ENCODE measurements at regions not wholly inside any gene's neighbourhood (a gene's known extent, or its start where the extent isn't known, plus 50 kb on each side); places are given as distances from the start of the nearest gene placed in this dataset.

GRCh38 chr17:37824534-37825485 lies 80.0 kb upstream of the HNF1B start:
- H3K27ac Mint-ChIP-seq (ENCODE audit: unreplicated experiment): peak overlapping the region; percentile 42
- peaks cover 40% of the 10 kb centered on the region for H3K4me1 ChIP-seq
- no peaks in the 10 kb centered on the region for H3K9me3 ChIP-seq
- no TSS peak for BruUV-seq (replicated peaks)
- ChIA-PET POLR2A (no interaction called here), CTCF (interaction anchor here (1.4 kb wide), 1 partner anchor 9 kb away, joined by 7 read pairs; no protein-coding TSS in a partner anchor)
- DNase-seq: peak; percentile 35 to 55
- H3K9me3 Mint-ChIP-seq (ENCODE audit: unreplicated experiment): no peaks in the 10 kb centered on the region
- no peaks in the 10 kb centered on the region for H3K27me3 ChIP-seq (replicated peaks; ENCODE audit: control insufficient read depth, insufficient read depth, low read length)
- intact Hi-C loops (cut with micrococcal nuclease; ENCODE audit: unreplicated experiment): no loop called here
- no peak overlapping the region for H3K4me3 Mint-ChIP-seq (ENCODE audit: unreplicated experiment)
- no peak for TF ChIP-seq CTCF (IDR thresholded peaks at IDR 0.05; ENCODE audit: insufficient read depth in 1 of 2, low read depth in 1 of 2, low read length in 1 of 2, severe bottlenecking in 1 of 2, unreplicated experiment in 1 of 2)
- no peaks in the 10 kb centered on the region for H3K36me3 ChIP-seq (ENCODE audit: control insufficient read depth, insufficient read depth, low read length)
- H3K4me1 Mint-ChIP-seq (ENCODE audit: low read depth, unreplicated experiment): peaks cover 34% of the 10 kb centered on the region
- H3K36me3 Mint-ChIP-seq (ENCODE audit: insufficient read depth, unreplicated experiment): peaks cover 5% of the 10 kb centered on the region
- no peaks in the 10 kb centered on the region for H3K27me3 Mint-ChIP-seq (ENCODE audit: insufficient read depth, unreplicated experiment)
- H3K4me3 ChIP-seq (ENCODE audit: low read depth, low read length): no peak overlapping the region

- ChIA-PET CTCF (no interaction called here), POLR2A (no interaction called here)
- Histone ChIP-seq H3K36me3 (ENCODE audit: control insufficient read depth, insufficient read depth, low read length) (no peaks in the 10 kb centered on the region), H3K4me1 (peaks cover 32% of the 10 kb centered on the region), H3K27me3 (replicated peaks; ENCODE audit: control insufficient read depth, insufficient read depth, low read length) (no peaks in the 10 kb centered on the region), H3K4me3 (ENCODE audit: low read depth, low read length) (no peak overlapping the region), H3K9me3 (no peaks in the 10 kb centered on the region)
- H3K36me3 Mint-ChIP-seq (ENCODE audit: insufficient read depth, unreplicated experiment): peaks cover 5% of the 10 kb centered on the region
- peaks cover 32% of the 10 kb centered on the region for H3K4me1 Mint-ChIP-seq (ENCODE audit: low read depth, unreplicated experiment)
- H3K27ac Mint-ChIP-seq (ENCODE audit: unreplicated experiment): peak overlapping the region; percentile 42
- no peaks in the 10 kb centered on the region for H3K9me3 Mint-ChIP-seq (ENCODE audit: unreplicated experiment)
- no peaks in the 10 kb centered on the region for H3K27me3 Mint-ChIP-seq (ENCODE audit: insufficient read depth, unreplicated experiment)
- no peak for DNase-seq
- no TSS peak for BruUV-seq (replicated peaks)
- H3K4me3 Mint-ChIP-seq (ENCODE audit: unreplicated experiment): no peak overlapping the region
- intact Hi-C loops (cut with micrococcal nuclease; ENCODE audit: unreplicated experiment): no loop called here
- TF ChIP-seq CTCF (IDR thresholded peaks at IDR 0.05; ENCODE audit: insufficient read depth in 1 of 2, low read depth in 1 of 2, low read length in 1 of 2, severe bottlenecking in 1 of 2, unreplicated experiment in 1 of 2): no peak
Measured at GRCh38 chr17:37823996-37824395, 79.1 kb upstream of the HNF1B start.

GRCh38 chr17:37820995-37821713 lies 76.3 kb upstream of the HNF1B start:
- no TSS peak for BruUV-seq (replicated peaks)
- Histone ChIP-seq H3K27me3 (replicated peaks; ENCODE audit: control insufficient read depth, insufficient read depth, low read length) (no peaks in the 10 kb centered on the region), H3K36me3 (ENCODE audit: control insufficient read depth, insufficient read depth, low read length) (no peaks in the 10 kb centered on the region), H3K4me1 (peaks cover 17% of the 10 kb centered on the region), H3K9me3 (no peaks in the 10 kb centered on the region), H3K4me3 (ENCODE audit: low read depth, low read length) (no peak overlapping the region)
- peaks cover 20% of the 10 kb centered on the region for H3K4me1 Mint-ChIP-seq (ENCODE audit: low read depth, unreplicated experiment)
- no peak for TF ChIP-seq CTCF (IDR thresholded peaks at IDR 0.05; ENCODE audit: insufficient read depth in 1 of 2, low read depth in 1 of 2, low read length in 1 of 2, severe bottlenecking in 1 of 2, unreplicated experiment in 1 of 2)
- ChIA-PET POLR2A (no interaction called here), CTCF (interaction anchor here (0.7 kb wide), 1 partner anchor 9 kb away, joined by 4 read pairs; no protein-coding TSS in a partner anchor)
- H3K9me3 Mint-ChIP-seq (ENCODE audit: unreplicated experiment): no peaks in the 10 kb centered on the region
- no peak overlapping the region for H3K27ac Mint-ChIP-seq (ENCODE audit: unreplicated experiment)
- peaks cover 5% of the 10 kb centered on the region for H3K36me3 Mint-ChIP-seq (ENCODE audit: insufficient read depth, unreplicated experiment)
- H3K27me3 Mint-ChIP-seq (ENCODE audit: insufficient read depth, unreplicated experiment): no peaks in the 10 kb centered on the region
- intact Hi-C loops (cut with micrococcal nuclease; ENCODE audit: unreplicated experiment): no loop called here
- no peak for DNase-seq
- H3K4me3 Mint-ChIP-seq (ENCODE audit: unreplicated experiment): no peak overlapping the region
